HEK293 (cell line): ENCODE measurements at regions not wholly inside any gene's neighbourhood (a gene's known extent, or its start where the extent isn't known, plus 50 kb on each side); places are given as distances from the start of the nearest gene placed in this dataset.

Experiments used
- CTCF ChIA-PET: fragments of 350-600 bp; formaldehyde crosslinking; extraction: SDS; loops from one replicate; lab custom pipeline; 2021; ENCODE audit warnings: antibody characterized with exemption; lab: Yijun Ruan, JAX
- POLR2A ChIA-PET: fragments of 300-600 bp; formaldehyde crosslinking; extraction: SDS; loops from one replicate; lab custom pipeline; 2020; ENCODE audit warnings: antibody characterized with exemption, inconsistent platforms; lab: Yijun Ruan, JAX
- H3K27ac ChIP-seq: fragments of 200-500 bp; sonication (Bioruptor generic); 2 replicates; pipeline ENCODE4 v1.5.1; 2014; ENCODE audit warnings: low read depth, low read length, control low read depth, inconsistent platforms; ENCODE audit errors: extremely low read depth
- H3K36me3 ChIP-seq, 2 experiments: fragments of 200-500 bp in 1 of 2; sonication (Bioruptor generic) in 1 of 2; 1 replicate in 1 of 2; 2 replicates in 1 of 2; pipeline ENCODE4 v1.5.1; 2014 to 2017; ENCODE audit warnings: inconsistent platforms in 2 of 2, low read length in 2 of 2; ENCODE audit not compliant: control insufficient read depth in 2 of 2, insufficient read depth in 1 of 2
- H3K4me1 ChIP-seq: fragments of 200-500 bp; sonication (Bioruptor generic); 2 replicates; pipeline ENCODE4 v1.5.1; 2014; ENCODE audit warnings: mild to moderate bottlenecking, low read length, inconsistent platforms; ENCODE audit not compliant: control insufficient read depth, insufficient read depth
- H3K4me3 ChIP-seq: 2 replicates; pipeline ENCODE4 v1.5.1; 2011; ENCODE audit warnings: low read depth, mild to moderate bottlenecking, control low read depth, low read length, moderate library complexity
- H3K9me3 ChIP-seq: fragments of 200-500 bp; sonication (Bioruptor generic); 2 replicates; pipeline ENCODE4 v1.5.1; 2014; ENCODE audit warnings: low read depth, low read length, inconsistent platforms; ENCODE audit not compliant: control insufficient read depth, insufficient read depth
- EGR2 ChIP-seq: fragments of 450-650 bp; formaldehyde crosslinking; IDR thresholded peaks from 2 replicates; pipeline ENCODE4 v1.5.1; 2016; ENCODE audit warnings: low read depth, missing biosample characterization, missing genetic modification characterization
- IKZF3 ChIP-seq: fragments of 450-650 bp; IDR thresholded peaks from 2 replicates; pipeline ENCODE4 v1.5.0; 2018; ENCODE audit warnings: missing biosample characterization, mild to moderate bottlenecking, missing genetic modification characterization, moderate library complexity
- SCRT1 ChIP-seq: fragments of 450-650 bp; formaldehyde crosslinking; IDR thresholded peaks from 2 replicates; pipeline ENCODE4 v1.5.1; 2016; ENCODE audit warnings: missing biosample characterization, missing genetic modification characterization, borderline replicate concordance
- SP2 ChIP-seq: fragments of 450-650 bp; formaldehyde crosslinking; IDR thresholded peaks from 2 replicates; pipeline ENCODE4 v1.5.1; 2016; ENCODE audit warnings: missing biosample characterization, missing genetic modification characterization
- TCF7L2 ChIP-seq: IDR thresholded peaks from 2 replicates; pipeline ENCODE4 v1.6.1; 2011; ENCODE audit warnings: low read depth, mild to moderate bottlenecking, inconsistent platforms, low read length, moderate library complexity, borderline replicate concordance
- ZFHX2 ChIP-seq: fragments of 450-650 bp; formaldehyde crosslinking; conservative IDR thresholded peaks from 2 replicates; pipeline ENCODE4 v1.5.1; 2016; ENCODE audit warnings: missing biosample characterization, missing genetic modification characterization
- ZFP41 ChIP-seq: fragments of 450-650 bp; formaldehyde crosslinking; IDR thresholded peaks from 2 replicates; pipeline ENCODE4 v1.5.1; 2016; ENCODE audit warnings: missing biosample characterization, missing genetic modification characterization, borderline replicate concordance
- ZNF214 ChIP-seq: fragments of 450-650 bp; formaldehyde crosslinking; IDR thresholded peaks from 2 replicates; pipeline ENCODE4 v1.5.1; 2017; ENCODE audit warnings: missing biosample characterization, mild to moderate bottlenecking, missing genetic modification characterization, borderline replicate concordance
- ZNF248 ChIP-seq: fragments of 450-650 bp; formaldehyde crosslinking; IDR thresholded peaks from 2 replicates; pipeline ENCODE4 v1.5.1; 2017; ENCODE audit warnings: missing biosample characterization, missing genetic modification characterization
- ZNF292 ChIP-seq: fragments of 450-650 bp; formaldehyde crosslinking; IDR thresholded peaks from 2 replicates; pipeline ENCODE4 v1.5.1; 2016; ENCODE audit warnings: low read depth, missing biosample characterization, missing genetic modification characterization, borderline replicate concordance
- ZNF302 ChIP-seq: fragments of 450-650 bp; formaldehyde crosslinking; IDR thresholded peaks from 2 replicates; pipeline ENCODE4 v1.5.1; 2016; ENCODE audit warnings: missing biosample characterization, missing genetic modification characterization, low read depth
- ZNF544 ChIP-seq: fragments of 450-650 bp; formaldehyde crosslinking; IDR thresholded peaks from 2 replicates; pipeline ENCODE4 v1.5.0; 2017; ENCODE audit warnings: missing biosample characterization, missing genetic modification characterization
- ZNF548 ChIP-seq: fragments of 450-650 bp; formaldehyde crosslinking; IDR thresholded peaks from 2 replicates; pipeline ENCODE4 v1.5.1; 2016; ENCODE audit warnings: missing biosample characterization, missing genetic modification characterization
- ZNF560 ChIP-seq: fragments of 450-650 bp; formaldehyde crosslinking; IDR thresholded peaks from 2 replicates; pipeline ENCODE4 v1.5.1; 2017; ENCODE audit warnings: missing biosample characterization, missing genetic modification characterization, borderline replicate concordance
- ZNF626 ChIP-seq: fragments of 450-650 bp; sonication (Bioruptor Pico); formaldehyde crosslinking; IDR thresholded peaks from 2 replicates; pipeline ENCODE4 v1.5.1; 2018; ENCODE audit warnings: missing biosample characterization, missing genetic modification characterization, inconsistent platforms
- ZNF707 ChIP-seq: fragments of 450-650 bp; formaldehyde crosslinking; IDR thresholded peaks from 2 replicates; pipeline ENCODE4 v1.5.1; 2016; ENCODE audit warnings: missing biosample characterization, missing genetic modification characterization
- TF ChIP-seq, protein P1 (sequence below): fragments of 450-650 bp; formaldehyde crosslinking; IDR thresholded peaks from 2 replicates; pipeline ENCODE4 v1.5.1; 2016; ENCODE audit warnings: missing biosample characterization, missing genetic modification characterization
- TF ChIP-seq, protein P2 (sequence below): fragments of 450-650 bp; formaldehyde crosslinking; IDR thresholded peaks from 2 replicates; pipeline ENCODE4 v1.5.1; 2017; ENCODE audit warnings: missing biosample characterization, mild to moderate bottlenecking, missing genetic modification characterization, moderate library complexity
- TF ChIP-seq, protein P3 (sequence below): IDR thresholded peaks from 2 replicates; pipeline ENCODE4 v1.6.1; 2011; ENCODE audit warnings: mild to moderate bottlenecking, low read depth, low read length, borderline replicate concordance
- TF ChIP-seq, protein P4 (sequence below): fragments of 450-650 bp; formaldehyde crosslinking; conservative IDR thresholded peaks from 2 replicates; pipeline ENCODE4 v1.5.1; 2016; ENCODE audit warnings: low read depth, missing biosample characterization, missing genetic modification characterization

DNA sequence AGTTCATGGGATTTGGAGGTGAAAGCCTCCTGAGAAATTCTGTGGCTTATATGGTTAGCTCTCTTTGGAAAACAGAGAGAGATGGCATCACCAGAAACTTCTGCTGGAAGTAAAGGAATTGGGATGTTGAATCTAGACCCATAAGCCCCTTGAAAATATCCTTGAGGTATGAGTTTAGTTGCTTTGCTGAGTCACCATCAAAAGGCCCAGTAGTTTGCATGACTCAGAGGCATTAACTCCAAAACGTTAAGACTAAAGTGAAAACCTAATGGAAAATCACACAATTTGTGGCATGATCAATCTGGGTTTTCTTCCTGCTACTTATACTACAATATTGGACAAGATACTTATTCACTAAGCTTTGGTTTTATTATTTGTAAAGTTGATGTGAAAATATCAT, 349.2 kb upstream of the SALL1 start (continued):
- no peak for TF ChIP-seq TCF7L2
- no peak for TF ChIP-seq ZNF626 (tag by site-specific recombination)
- TF ChIP-seq, protein P1, sequence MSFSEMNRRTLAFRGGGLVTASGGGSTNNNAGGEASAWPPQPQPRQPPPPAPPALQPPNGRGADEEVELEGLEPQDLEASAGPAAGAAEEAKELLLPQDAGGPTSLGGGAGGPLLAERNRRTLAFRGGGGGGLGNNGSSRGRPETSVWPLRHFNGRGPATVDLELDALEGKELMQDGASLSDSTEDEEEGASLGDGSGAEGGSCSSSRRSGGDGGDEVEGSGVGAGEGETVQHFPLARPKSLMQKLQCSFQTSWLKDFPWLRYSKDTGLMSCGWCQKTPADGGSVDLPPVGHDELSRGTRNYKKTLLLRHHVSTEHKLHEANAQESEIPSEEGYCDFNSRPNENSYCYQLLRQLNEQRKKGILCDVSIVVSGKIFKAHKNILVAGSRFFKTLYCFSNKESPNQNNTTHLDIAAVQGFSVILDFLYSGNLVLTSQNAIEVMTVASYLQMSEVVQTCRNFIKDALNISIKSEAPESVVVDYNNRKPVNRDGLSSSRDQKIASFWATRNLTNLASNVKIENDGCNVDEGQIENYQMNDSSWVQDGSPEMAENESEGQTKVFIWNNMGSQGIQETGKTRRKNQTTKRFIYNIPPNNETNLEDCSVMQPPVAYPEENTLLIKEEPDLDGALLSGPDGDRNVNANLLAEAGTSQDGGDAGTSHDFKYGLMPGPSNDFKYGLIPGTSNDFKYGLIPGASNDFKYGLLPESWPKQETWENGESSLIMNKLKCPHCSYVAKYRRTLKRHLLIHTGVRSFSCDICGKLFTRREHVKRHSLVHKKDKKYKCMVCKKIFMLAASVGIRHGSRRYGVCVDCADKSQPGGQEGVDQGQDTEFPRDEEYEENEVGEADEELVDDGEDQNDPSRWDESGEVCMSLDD (tag by site-specific recombination): no peak
- no peak for TF ChIP-seq ZNF548 (tag by site-specific recombination)
- TF ChIP-seq, all 188 proteins: peak for 0

DNA sequence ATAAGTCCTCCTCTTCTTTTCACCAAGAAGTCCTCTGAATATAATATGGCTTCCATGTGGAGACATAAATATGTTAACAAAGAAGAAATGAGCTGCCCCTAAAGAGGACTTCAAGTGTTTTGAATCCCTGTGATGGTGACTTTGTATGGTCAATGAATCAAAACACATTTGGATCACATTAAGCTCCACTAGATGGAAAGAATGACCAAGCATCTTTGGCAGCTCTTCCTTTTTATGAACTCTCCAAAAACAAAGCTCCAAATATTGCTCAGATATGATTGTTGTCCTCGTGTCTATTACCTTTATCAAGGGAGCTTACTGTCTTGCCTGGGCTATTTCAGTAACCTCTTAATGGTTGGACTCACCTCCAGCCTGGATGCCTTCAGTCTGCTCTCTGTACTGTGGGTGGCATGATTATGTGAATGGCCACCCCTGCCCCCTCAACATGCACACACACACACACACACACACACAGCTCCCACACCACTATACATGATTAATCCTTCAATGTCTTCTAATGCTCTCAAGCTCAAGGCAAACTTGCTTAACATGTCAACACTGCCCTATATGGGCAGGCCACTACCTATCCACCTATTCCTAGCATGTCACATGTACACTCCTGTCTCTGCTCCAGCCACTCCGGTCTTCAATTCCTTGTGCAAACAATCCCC, 346.6 kb upstream of the SALL1 start:
- no peaks in the 10 kb centered on the region for H3K4me1 ChIP-seq
- POLR2A ChIA-PET: no interaction called here

DNA sequence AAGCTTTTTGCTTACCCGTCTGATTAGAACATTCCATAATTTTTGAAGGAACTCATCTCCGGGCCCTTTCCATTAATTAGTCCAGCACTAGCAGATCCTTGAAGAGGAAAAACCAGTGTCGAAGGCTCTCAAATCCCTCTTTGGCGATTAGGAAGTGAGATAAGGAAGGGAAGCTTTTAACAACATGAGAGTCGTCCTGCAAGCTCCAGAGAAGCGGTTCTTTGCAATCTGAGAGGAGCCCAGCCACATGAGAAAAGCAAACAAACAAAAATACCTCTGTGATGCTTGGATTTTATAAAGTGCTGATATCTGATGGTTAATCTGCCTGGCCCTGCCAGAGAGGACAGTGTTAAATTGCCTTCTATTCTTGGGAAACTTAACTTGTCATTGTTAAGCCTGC, 339.8 kb upstream of the SALL1 start:
- Histone ChIP-seq H3K9me3 (no peaks in the 10 kb centered on the region), H3K36me3 (no peaks in the 10 kb centered on the region)
- TF ChIP-seq, protein P2, sequence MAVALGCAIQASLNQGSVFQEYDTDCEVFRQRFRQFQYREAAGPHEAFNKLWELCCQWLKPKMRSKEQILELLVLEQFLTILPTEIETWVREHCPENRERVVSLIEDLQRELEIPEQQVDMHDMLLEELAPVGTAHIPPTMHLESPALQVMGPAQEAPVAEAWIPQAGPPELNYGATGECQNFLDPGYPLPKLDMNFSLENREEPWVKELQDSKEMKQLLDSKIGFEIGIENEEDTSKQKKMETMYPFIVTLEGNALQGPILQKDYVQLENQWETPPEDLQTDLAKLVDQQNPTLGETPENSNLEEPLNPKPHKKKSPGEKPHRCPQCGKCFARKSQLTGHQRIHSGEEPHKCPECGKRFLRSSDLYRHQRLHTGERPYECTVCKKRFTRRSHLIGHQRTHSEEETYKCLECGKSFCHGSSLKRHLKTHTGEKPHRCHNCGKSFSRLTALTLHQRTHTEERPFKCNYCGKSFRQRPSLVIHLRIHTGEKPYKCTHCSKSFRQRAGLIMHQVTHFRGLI (tag by site-specific recombination): 0 out of 2 replicates have a peak, but pooled peaks have one; percentile 33
- TF ChIP-seq, protein P3, sequence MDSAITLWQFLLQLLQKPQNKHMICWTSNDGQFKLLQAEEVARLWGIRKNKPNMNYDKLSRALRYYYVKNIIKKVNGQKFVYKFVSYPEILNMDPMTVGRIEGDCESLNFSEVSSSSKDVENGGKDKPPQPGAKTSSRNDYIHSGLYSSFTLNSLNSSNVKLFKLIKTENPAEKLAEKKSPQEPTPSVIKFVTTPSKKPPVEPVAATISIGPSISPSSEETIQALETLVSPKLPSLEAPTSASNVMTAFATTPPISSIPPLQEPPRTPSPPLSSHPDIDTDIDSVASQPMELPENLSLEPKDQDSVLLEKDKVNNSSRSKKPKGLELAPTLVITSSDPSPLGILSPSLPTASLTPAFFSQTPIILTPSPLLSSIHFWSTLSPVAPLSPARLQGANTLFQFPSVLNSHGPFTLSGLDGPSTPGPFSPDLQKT: no peak
- TF ChIP-seq TCF7L2: peak; percentile 77
- TF ChIP-seq, all 188 proteins: peak for 2
- Histone ChIP-seq H3K4me3 (no peak overlapping the region), H3K4me1 (peaks cover 11% of the 10 kb centered on the region; the same call in 1 of the 2 replicates), H3K27ac (no peak overlapping the region)
- CTCF ChIA-PET: interaction anchor here (0.6 kb wide), 2 partner anchors 126 to 1912 kb away, joined by 3 read pairs; no protein-coding TSS in a partner anchor
- POLR2A ChIA-PET: no interaction called here

More for the DNA sequence above, 346.6 kb upstream of the SALL1 start:
- CTCF ChIA-PET: interaction anchor here (0.7 kb wide), 1 partner anchor 265 kb away, joined by 3 read pairs; no protein-coding TSS in a partner anchor
- Histone ChIP-seq H3K36me3 (no peaks in the 10 kb centered on the region), H3K9me3 (no peaks in the 10 kb centered on the region), H3K4me3 (no peak overlapping the region), H3K27ac (no peak overlapping the region)
- peak; percentile 63; the same call in 1 of the 2 replicates for TF ChIP-seq EGR2 (tag by site-specific recombination)
- TF ChIP-seq ZNF214 (tag by site-specific recombination): no peak
- no peak for TF ChIP-seq ZFP41 (tag by site-specific recombination)
- no peak for TF ChIP-seq ZNF544
- TF ChIP-seq ZNF292 (tag by site-specific recombination): no peak
- TF ChIP-seq SCRT1 (tag by site-specific recombination): no peak
- TF ChIP-seq ZNF248 (tag by site-specific recombination): no peak
- TF ChIP-seq ZNF707 (tag by site-specific recombination): no peak
- TF ChIP-seq ZNF560 (tag by site-specific recombination): no peak
- TF ChIP-seq IKZF3 (tag by site-specific recombination): no peak
- TF ChIP-seq ZNF302 (tag by site-specific recombination): no peak
- no peak for TF ChIP-seq SP2 (tag by site-specific recombination)
- peak; percentile 57 for TF ChIP-seq ZFHX2 (tag by site-specific recombination)
- TF ChIP-seq, protein P4, sequence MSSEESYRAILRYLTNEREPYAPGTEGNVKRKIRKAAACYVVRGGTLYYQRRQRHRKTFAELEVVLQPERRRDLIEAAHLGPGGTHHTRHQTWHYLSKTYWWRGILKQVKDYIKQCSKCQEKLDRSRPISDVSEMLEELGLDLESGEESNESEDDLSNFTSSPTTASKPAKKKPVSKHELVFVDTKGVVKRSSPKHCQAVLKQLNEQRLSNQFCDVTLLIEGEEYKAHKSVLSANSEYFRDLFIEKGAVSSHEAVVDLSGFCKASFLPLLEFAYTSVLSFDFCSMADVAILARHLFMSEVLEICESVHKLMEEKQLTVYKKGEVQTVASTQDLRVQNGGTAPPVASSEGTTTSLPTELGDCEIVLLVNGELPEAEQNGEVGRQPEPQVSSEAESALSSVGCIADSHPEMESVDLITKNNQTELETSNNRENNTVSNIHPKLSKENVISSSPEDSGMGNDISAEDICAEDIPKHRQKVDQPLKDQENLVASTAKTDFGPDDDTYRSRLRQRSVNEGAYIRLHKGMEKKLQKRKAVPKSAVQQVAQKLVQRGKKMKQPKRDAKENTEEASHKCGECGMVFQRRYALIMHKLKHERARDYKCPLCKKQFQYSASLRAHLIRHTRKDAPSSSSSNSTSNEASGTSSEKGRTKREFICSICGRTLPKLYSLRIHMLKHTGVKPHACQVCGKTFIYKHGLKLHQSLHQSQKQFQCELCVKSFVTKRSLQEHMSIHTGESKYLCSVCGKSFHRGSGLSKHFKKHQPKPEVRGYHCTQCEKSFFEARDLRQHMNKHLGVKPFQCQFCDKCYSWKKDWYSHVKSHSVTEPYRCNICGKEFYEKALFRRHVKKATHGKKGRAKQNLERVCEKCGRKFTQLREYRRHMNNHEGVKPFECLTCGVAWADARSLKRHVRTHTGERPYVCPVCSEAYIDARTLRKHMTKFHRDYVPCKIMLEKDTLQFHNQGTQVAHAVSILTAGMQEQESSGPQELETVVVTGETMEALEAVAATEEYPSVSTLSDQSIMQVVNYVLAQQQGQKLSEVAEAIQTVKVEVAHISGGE (tag by site-specific recombination): no peak
